Calu3 (cell line): ENCODE measurements at regions not wholly inside any gene's neighbourhood (a gene's known extent, or its start where the extent isn't known, plus 50 kb on each side); places are given as distances from the start of the nearest gene placed in this dataset.

Source experiments
- BruUV-seq: library from RNA; stranded (reverse); fragments of 400-500 nt; replicated peaks from 2 replicates; lab custom pipeline; 2021; lab: Mats Ljungman, UMichigan
- CTCF ChIA-PET: fragments of 300-600 bp; sonication (Branson Sonifier 250); formaldehyde crosslinking; loops from one replicate; lab custom pipeline; 2022; ENCODE audit warnings: antibody characterized with exemption; lab: Charles Lee
- DNase-seq: peaks from one replicate; pipeline ENCODE4 v3.0.0; 2022
- H3K27ac Mint-ChIP-seq: one replicate; pipeline ENCODE4 v1.8.0; 2022; ENCODE audit warnings: mixed read lengths; ENCODE audit not compliant: unreplicated experiment
- H3K27me3 Mint-ChIP-seq: one replicate; pipeline ENCODE4 v1.8.0; 2022; ENCODE audit warnings: mixed read lengths; ENCODE audit not compliant: unreplicated experiment
- H3K36me3 Mint-ChIP-seq: one replicate; pipeline ENCODE4 v1.8.0; 2022; ENCODE audit warnings: mild to moderate bottlenecking, moderate library complexity, mixed read lengths; ENCODE audit not compliant: insufficient read depth, unreplicated experiment
- H3K4me1 Mint-ChIP-seq: one replicate; pipeline ENCODE4 v1.8.0; 2022; ENCODE audit warnings: mild to moderate bottlenecking, low read depth, mixed read lengths; ENCODE audit not compliant: unreplicated experiment
- H3K4me3 Mint-ChIP-seq: one replicate; pipeline ENCODE4 v1.8.0; 2022; ENCODE audit warnings: mild to moderate bottlenecking, low read depth, moderate library complexity, mixed read lengths; ENCODE audit not compliant: unreplicated experiment
- H3K9me3 Mint-ChIP-seq: one replicate; pipeline ENCODE4 v1.8.0; 2022; ENCODE audit warnings: low read depth, mixed read lengths; ENCODE audit not compliant: unreplicated experiment
- intact Hi-C: fragments of 100-400 bp; cut with micrococcal nuclease; formaldehyde crosslinking; loops from one replicate; pipeline ENCODE4 v1.10.0; 2022; ENCODE audit not compliant: unreplicated experiment
- TF ChIP-seq, protein P1 (sequence below): fragments of 200-600 bp; IDR thresholded peaks from one replicate; pipeline ENCODE4 v1.8.0; 2022; ENCODE audit warnings: antibody characterized with exemption; ENCODE audit not compliant: unreplicated experiment

DNA sequence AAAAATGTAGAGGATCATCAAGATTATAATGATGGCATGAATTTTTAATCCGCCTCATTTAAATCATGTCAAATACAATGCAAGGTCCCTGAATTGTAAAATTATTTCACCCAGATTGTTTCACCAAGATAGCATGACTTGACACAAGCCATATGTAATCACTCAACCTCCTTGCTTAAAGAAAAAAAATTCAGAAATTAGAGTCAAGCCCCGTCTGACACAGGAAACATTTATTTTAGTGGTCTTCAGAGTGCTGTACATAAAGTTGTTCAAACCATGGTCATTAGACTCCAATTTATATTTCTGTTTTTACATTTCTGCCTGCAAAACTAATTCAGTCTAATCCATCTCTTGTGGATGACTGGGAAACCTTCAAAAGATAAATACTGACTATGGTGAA lies 200.2 kb downstream of the CBLN4 start:
- intact Hi-C loops = no loop called here
- no peaks in the 10 kb centered on the region for H3K27me3 Mint-ChIP-seq
- no peak overlapping the region for H3K27ac Mint-ChIP-seq
- TF ChIP-seq, protein P1, sequence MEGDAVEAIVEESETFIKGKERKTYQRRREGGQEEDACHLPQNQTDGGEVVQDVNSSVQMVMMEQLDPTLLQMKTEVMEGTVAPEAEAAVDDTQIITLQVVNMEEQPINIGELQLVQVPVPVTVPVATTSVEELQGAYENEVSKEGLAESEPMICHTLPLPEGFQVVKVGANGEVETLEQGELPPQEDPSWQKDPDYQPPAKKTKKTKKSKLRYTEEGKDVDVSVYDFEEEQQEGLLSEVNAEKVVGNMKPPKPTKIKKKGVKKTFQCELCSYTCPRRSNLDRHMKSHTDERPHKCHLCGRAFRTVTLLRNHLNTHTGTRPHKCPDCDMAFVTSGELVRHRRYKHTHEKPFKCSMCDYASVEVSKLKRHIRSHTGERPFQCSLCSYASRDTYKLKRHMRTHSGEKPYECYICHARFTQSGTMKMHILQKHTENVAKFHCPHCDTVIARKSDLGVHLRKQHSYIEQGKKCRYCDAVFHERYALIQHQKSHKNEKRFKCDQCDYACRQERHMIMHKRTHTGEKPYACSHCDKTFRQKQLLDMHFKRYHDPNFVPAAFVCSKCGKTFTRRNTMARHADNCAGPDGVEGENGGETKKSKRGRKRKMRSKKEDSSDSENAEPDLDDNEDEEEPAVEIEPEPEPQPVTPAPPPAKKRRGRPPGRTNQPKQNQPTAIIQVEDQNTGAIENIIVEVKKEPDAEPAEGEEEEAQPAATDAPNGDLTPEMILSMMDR = no peak
- BruUV-seq = no TSS peak
- CTCF ChIA-PET = no interaction called here
- H3K4me3 Mint-ChIP-seq = no peak overlapping the region
- no peak for DNase-seq
- peaks cover 10% of the 10 kb centered on the region for H3K9me3 Mint-ChIP-seq
- H3K36me3 Mint-ChIP-seq = no peaks in the 10 kb centered on the region
- H3K4me1 Mint-ChIP-seq = no peaks in the 10 kb centered on the region

DNA sequence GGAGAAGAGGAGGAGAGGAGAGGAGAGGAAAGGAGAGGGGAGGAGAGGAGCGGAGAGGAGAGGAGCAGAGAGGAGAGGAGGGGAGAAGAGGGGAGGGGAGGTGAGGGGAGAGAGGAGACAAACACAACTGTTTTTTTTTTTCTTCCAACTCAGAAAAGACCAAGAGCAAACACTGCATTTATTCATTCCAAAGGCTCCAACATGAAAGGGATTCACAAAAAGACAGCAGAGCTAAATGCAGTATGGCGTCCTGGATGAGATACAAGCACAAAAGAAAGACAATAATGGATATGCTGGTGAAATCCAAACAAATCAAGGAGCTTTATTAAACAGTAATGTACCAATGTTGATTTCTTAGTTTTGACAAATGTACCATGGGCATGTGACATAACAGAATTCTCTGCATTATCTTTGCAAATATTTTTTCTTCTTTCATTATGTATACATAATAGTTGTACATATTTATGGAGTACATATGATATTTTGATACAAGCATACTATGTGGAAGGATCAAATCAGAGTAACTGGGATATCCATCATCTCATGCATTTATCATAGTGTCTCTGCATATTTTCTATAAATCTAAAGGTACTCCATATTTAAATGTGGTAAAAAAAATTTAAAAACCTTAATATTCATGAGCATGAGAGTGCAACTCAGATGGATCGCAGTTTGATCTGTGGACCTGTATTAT lies 204.6 kb downstream of the CBLN4 start:
- CTCF ChIA-PET = no interaction called here

DNA sequence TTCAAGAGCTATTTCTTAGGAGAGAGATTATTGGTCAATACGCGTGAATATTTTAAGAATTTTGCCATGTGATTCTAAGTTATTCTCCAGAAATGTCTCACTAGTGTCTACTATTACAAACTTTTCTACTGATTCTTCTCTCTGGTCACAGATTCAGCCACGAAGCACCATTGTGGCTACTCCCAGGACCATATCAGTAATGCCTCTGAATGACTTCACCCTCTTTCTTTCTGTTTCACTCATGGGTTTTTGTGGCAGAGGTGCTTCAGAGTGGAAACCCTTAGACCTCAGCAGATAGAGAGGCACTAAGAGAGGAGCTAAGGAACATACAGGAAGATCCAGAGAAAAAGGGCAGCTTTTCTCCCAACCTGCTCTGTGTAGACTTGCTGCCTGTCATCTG lies 211.3 kb downstream of the CBLN4 start:
- intact Hi-C loops = no loop called here
- Mint-ChIP-seq H3K9me3 (peaks cover 14% of the 10 kb centered on the region), H3K4me3 (no peak overlapping the region), H3K36me3 (no peaks in the 10 kb centered on the region), H3K27ac (no peak overlapping the region), H3K27me3 (no peaks in the 10 kb centered on the region), H3K4me1 (no peaks in the 10 kb centered on the region)
- no TSS peak for BruUV-seq
- TF ChIP-seq, protein P1 = no peak
- CTCF ChIA-PET = no interaction called here
- DNase-seq = no peak

More for the DNA sequence above, 204.6 kb downstream of the CBLN4 start:
- Mint-ChIP-seq H3K9me3 (peaks cover 17% of the 10 kb centered on the region), H3K4me3 (no peak overlapping the region), H3K4me1 (no peaks in the 10 kb centered on the region), H3K27me3 (no peaks in the 10 kb centered on the region), H3K27ac (no peak overlapping the region), H3K36me3 (no peaks in the 10 kb centered on the region)
- TF ChIP-seq, protein P1 = no peak
- no TSS peak for BruUV-seq
- intact Hi-C loops = no loop called here
- DNase-seq = no peak

DNA sequence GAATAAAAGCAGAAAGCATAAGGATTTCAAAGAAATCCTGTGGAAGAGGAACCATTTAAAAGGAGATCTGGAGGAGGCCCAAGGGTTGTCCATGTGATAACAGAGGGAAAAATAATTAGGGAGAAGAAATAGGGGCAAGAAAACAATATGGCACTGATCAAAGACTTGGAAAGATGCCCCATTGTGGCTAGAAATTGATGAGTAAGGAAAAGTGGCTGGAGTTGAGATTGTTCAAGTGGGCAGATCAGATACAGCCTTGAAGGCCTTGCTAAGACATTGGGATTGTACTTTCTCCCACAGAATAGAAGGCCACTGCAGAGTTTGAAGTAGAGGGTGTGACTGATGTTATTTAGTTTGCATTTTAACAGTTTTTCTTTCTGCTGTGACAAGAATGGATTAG lies 213.3 kb downstream of the CBLN4 start:
- no peaks in the 10 kb centered on the region for H3K36me3 Mint-ChIP-seq
- intact Hi-C loops = no loop called here
- CTCF ChIA-PET = no interaction called here
- no peaks in the 10 kb centered on the region for H3K27me3 Mint-ChIP-seq
- TF ChIP-seq, protein P1 = no peak
- BruUV-seq = no TSS peak
- H3K4me1 Mint-ChIP-seq = no peaks in the 10 kb centered on the region
- no peak for DNase-seq
- peaks cover 18% of the 10 kb centered on the region for H3K9me3 Mint-ChIP-seq
- no peak overlapping the region for H3K27ac Mint-ChIP-seq
- H3K4me3 Mint-ChIP-seq = no peak overlapping the region
